ENCODE measurements at regions not wholly inside any gene's neighbourhood (a gene's known extent, or its start where the extent isn't known, plus 50 kb on each side); places are given as distances from the start of the nearest gene placed in this dataset.

GRCh38 chr4:153045111-153045982, 109.2 kb downstream of the FHDC1 start:
- TF ChIP-seq CTCF (conservative IDR thresholded peaks at IDR 0.05) (no peak), EZH2 (IDR thresholded peaks at IDR 0.05; ENCODE audit: low read depth) (no peak)

Measured in PC-9 (cell line).